ENCODE measurements at regions not wholly inside any gene's neighbourhood (a gene's known extent, or its start where the extent isn't known, plus 50 kb on each side); places are given as distances from the start of the nearest gene placed in this dataset.

GRCh38 chr3:6806991-6807390 is 53.9 kb upstream of the GRM7 start:
- no peak overlapping the region for H3K4me3 Mint-ChIP-seq
- peaks cover 9% of the 10 kb centered on the region for H3K9me3 Mint-ChIP-seq
- no peaks in the 10 kb centered on the region for H3K4me1 Mint-ChIP-seq (ENCODE audit: low read depth)
- no peak overlapping the region for H3K27ac Mint-ChIP-seq
- H3K27me3 Mint-ChIP-seq = no peaks in the 10 kb centered on the region
- H3K36me3 Mint-ChIP-seq (ENCODE audit: low read depth) = no peaks in the 10 kb centered on the region
- intact Hi-C loops (cut with micrococcal nuclease) = loop anchor here (10.0 kb wide), 1 partner anchor 1582 kb away; no protein-coding TSS in a partner anchor

- no peaks in the 10 kb centered on the region for H3K27me3 Mint-ChIP-seq
- H3K36me3 Mint-ChIP-seq (ENCODE audit: low read depth) = no peaks in the 10 kb centered on the region
- intact Hi-C loops (cut with micrococcal nuclease) = loop anchor here (10.0 kb wide), 1 partner anchor 1583 kb away; no protein-coding TSS in a partner anchor
- H3K9me3 Mint-ChIP-seq = peaks cover 9% of the 10 kb centered on the region
- no peak overlapping the region for H3K4me3 Mint-ChIP-seq
- no peaks in the 10 kb centered on the region for H3K4me1 Mint-ChIP-seq (ENCODE audit: low read depth)
- H3K27ac Mint-ChIP-seq = no peak overlapping the region
These were observed 52.8 kb upstream of the GRM7 start for GRCh38 chr3:6807967-6808588.

GRCh38 chr3:6809349-6809748 is 51.6 kb upstream of the GRM7 start:
- no peak overlapping the region for H3K27ac Mint-ChIP-seq
- H3K27me3 Mint-ChIP-seq = no peaks in the 10 kb centered on the region
- no peaks in the 10 kb centered on the region for H3K4me1 Mint-ChIP-seq (ENCODE audit: low read depth)
- intact Hi-C loops (cut with micrococcal nuclease) = loop anchor here (10.0 kb wide), 1 partner anchor 1585 kb away; no protein-coding TSS in a partner anchor
- peaks cover 9% of the 10 kb centered on the region for H3K9me3 Mint-ChIP-seq
- no peaks in the 10 kb centered on the region for H3K36me3 Mint-ChIP-seq (ENCODE audit: low read depth)
- H3K4me3 Mint-ChIP-seq = no peak overlapping the region
